HUES64 (cell line): ENCODE measurements at regions not wholly inside any gene's neighbourhood (a gene's known extent, or its start where the extent isn't known, plus 50 kb on each side); places are given as distances from the start of the nearest gene placed in this dataset.

Source experiments
- H3K27ac ChIP-seq: 2 replicates; pipeline ENCODE4 v1.7.0; 2013; ENCODE audit warnings: low read depth, low read length, inconsistent platforms
- H3K27me3 ChIP-seq: 2 replicates; pipeline ENCODE4 v1.6.1; 2013; ENCODE audit warnings: mild to moderate bottlenecking, low read length; ENCODE audit not compliant: insufficient read depth
- H3K36me3 ChIP-seq: 2 replicates; pipeline ENCODE4 v1.6.1; 2013; ENCODE audit warnings: mild to moderate bottlenecking, low read length; ENCODE audit not compliant: insufficient read depth
- H3K4me1 ChIP-seq: 2 replicates; pipeline ENCODE4 v1.6.1; 2013; ENCODE audit warnings: mild to moderate bottlenecking, low read length, moderate library complexity; ENCODE audit not compliant: insufficient read depth
- H3K4me3 ChIP-seq: 2 replicates; pipeline ENCODE4 v1.5.1; 2013; ENCODE audit warnings: mild to moderate bottlenecking, low read length, moderate library complexity
- H3K9ac ChIP-seq: 2 replicates; pipeline ENCODE4 v1.6.1; 2013; ENCODE audit warnings: mild to moderate bottlenecking, low read depth, low read length
- H3K9me3 ChIP-seq: 2 replicates; pipeline ENCODE4 v1.6.1; 2013; ENCODE audit warnings: low read depth, low read length; ENCODE audit not compliant: insufficient read depth
- WGBS: fragments of 150-250, 120-280 bp; methylation state at CpG from one replicate; pipeline ENCODE4 v1.1.7; 2013; ENCODE audit warnings: missing lambda C conversion rate; 5-methylcytosine and 5-hydroxymethylcytosine counted together

GRCh38 chr11:116062129-116062489 lies 557.9 kb upstream of the CADM1 start:
- Histone ChIP-seq H3K9me3 (no peaks in the 10 kb centered on the region), H3K4me1 (peaks cover 14% of the 10 kb centered on the region), H3K27me3 (peaks cover 20% of the 10 kb centered on the region; the same call in 1 of the 2 replicates), H3K36me3 (no peaks in the 10 kb centered on the region), H3K4me3 (no peak overlapping the region), H3K9ac (no peak overlapping the region), H3K27ac (no peak overlapping the region)
- 87% methylated on average over 4 of the region's 4 CpGs for WGBS

GRCh38 chr11:116061322-116061721 lies 557.1 kb upstream of the CADM1 start:
- Histone ChIP-seq H3K27ac (no peak overlapping the region), H3K36me3 (no peaks in the 10 kb centered on the region), H3K9ac (no peak overlapping the region), H3K27me3 (peaks cover 20% of the 10 kb centered on the region; the same call in 1 of the 2 replicates), H3K4me1 (peaks cover 14% of the 10 kb centered on the region), H3K9me3 (no peaks in the 10 kb centered on the region), H3K4me3 (no peak overlapping the region)
- WGBS, result 92% methylated on average over 4 of the region's 4 CpGs

GRCh38 chr11:116059919-116060318 lies 555.7 kb upstream of the CADM1 start:
- peaks cover 14% of the 10 kb centered on the region for H3K4me1 ChIP-seq
- no peaks in the 10 kb centered on the region for H3K9me3 ChIP-seq
- 53% methylated on average over 2 of the region's 2 CpGs for WGBS
- no peak overlapping the region for H3K4me3 ChIP-seq
- H3K36me3 ChIP-seq, result no peaks in the 10 kb centered on the region
- no peak overlapping the region for H3K9ac ChIP-seq
- no peak overlapping the region for H3K27ac ChIP-seq
- H3K27me3 ChIP-seq, result peaks cover 29% of the 10 kb centered on the region; the same call in 1 of the 2 replicates

GRCh38 chr11:116057000-116057399 lies 552.8 kb upstream of the CADM1 start:
- peaks cover 31% of the 10 kb centered on the region for H3K4me1 ChIP-seq
- no peaks in the 10 kb centered on the region for H3K36me3 ChIP-seq
- 84% methylated on average over 3 of the region's 3 CpGs for WGBS
- no peak overlapping the region for H3K9ac ChIP-seq
- H3K27ac ChIP-seq, result no peak overlapping the region
- H3K9me3 ChIP-seq, result no peaks in the 10 kb centered on the region
- peaks cover 35% of the 10 kb centered on the region for H3K27me3 ChIP-seq
- H3K4me3 ChIP-seq, result no peak overlapping the region

GRCh38 chr11:116055064-116055463 lies 550.8 kb upstream of the CADM1 start:
- peaks cover 24% of the 10 kb centered on the region for H3K4me1 ChIP-seq
- no peaks in the 10 kb centered on the region for H3K36me3 ChIP-seq
- H3K4me3 ChIP-seq, result no peak overlapping the region
- H3K9me3 ChIP-seq, result no peaks in the 10 kb centered on the region
- 95% methylated on average over 1 of the region's 2 CpGs for WGBS
- H3K27me3 ChIP-seq, result peaks cover 27% of the 10 kb centered on the region
- no peak overlapping the region for H3K27ac ChIP-seq
- H3K9ac ChIP-seq, result no peak overlapping the region

GRCh38 chr11:116053548-116053919 lies 549.3 kb upstream of the CADM1 start:
- peaks cover 19% of the 10 kb centered on the region for H3K27me3 ChIP-seq
- no peak overlapping the region for H3K4me3 ChIP-seq
- no peaks in the 10 kb centered on the region for H3K36me3 ChIP-seq
- WGBS, result 32% methylated on average over 6 of the region's 6 CpGs
- H3K4me1 ChIP-seq, result peaks cover 17% of the 10 kb centered on the region
- no peak overlapping the region for H3K9ac ChIP-seq
- no peaks in the 10 kb centered on the region for H3K9me3 ChIP-seq
- no peak overlapping the region for H3K27ac ChIP-seq

GRCh38 chr11:116052603-116053547 lies 548.7 kb upstream of the CADM1 start:
- Histone ChIP-seq H3K9ac (no peak overlapping the region), H3K27me3 (peaks cover 19% of the 10 kb centered on the region), H3K4me3 (no peak overlapping the region), H3K4me1 (peaks cover 17% of the 10 kb centered on the region), H3K27ac (no peak overlapping the region), H3K36me3 (no peaks in the 10 kb centered on the region), H3K9me3 (no peaks in the 10 kb centered on the region)
- 50% methylated on average over 15 of the region's 15 CpGs for WGBS

- no peaks in the 10 kb centered on the region for H3K9me3 ChIP-seq
- no peaks in the 10 kb centered on the region for H3K36me3 ChIP-seq
- peaks cover 17% of the 10 kb centered on the region for H3K4me1 ChIP-seq
- H3K4me3 ChIP-seq, result no peak overlapping the region
- WGBS, result 93% methylated on average over 7 of the region's 7 CpGs
- no peak overlapping the region for H3K9ac ChIP-seq
- H3K27ac ChIP-seq, result no peak overlapping the region
- peaks cover 19% of the 10 kb centered on the region for H3K27me3 ChIP-seq
Observed at GRCh38 chr11:116051494-116051893, 547.3 kb upstream of the CADM1 start.

- H3K27ac ChIP-seq, result no peak overlapping the region
- peaks cover 5% of the 10 kb centered on the region for H3K27me3 ChIP-seq
- peaks cover 24% of the 10 kb centered on the region for H3K4me1 ChIP-seq
- H3K36me3 ChIP-seq, result no peaks in the 10 kb centered on the region
- no peaks in the 10 kb centered on the region for H3K9me3 ChIP-seq
- WGBS, result no CpG with 5 or more reads among the region's 1 CpG
- H3K9ac ChIP-seq, result no peak overlapping the region
- no peak overlapping the region for H3K4me3 ChIP-seq
Observed at GRCh38 chr11:116049383-116049782, 545.2 kb upstream of the CADM1 start.

- Histone ChIP-seq H3K4me1 (peaks cover 10% of the 10 kb centered on the region; the same call in 1 of the 2 replicates), H3K27me3 (no peaks in the 10 kb centered on the region), H3K4me3 (no peak overlapping the region), H3K9me3 (no peaks in the 10 kb centered on the region), H3K9ac (no peak overlapping the region), H3K27ac (no peak overlapping the region), H3K36me3 (no peaks in the 10 kb centered on the region)
- 95% methylated on average over 6 of the region's 6 CpGs for WGBS
Observed at GRCh38 chr11:116046127-116046526, 541.9 kb upstream of the CADM1 start.

- 77% methylated on average over 10 of the region's 10 CpGs for WGBS
- H3K4me3 ChIP-seq, result no peak overlapping the region
- no peaks in the 10 kb centered on the region for H3K27me3 ChIP-seq
- H3K4me1 ChIP-seq, result peaks cover 10% of the 10 kb centered on the region; the same call in 1 of the 2 replicates
- no peak overlapping the region for H3K27ac ChIP-seq
- no peaks in the 10 kb centered on the region for H3K36me3 ChIP-seq
- H3K9ac ChIP-seq, result no peak overlapping the region
- no peaks in the 10 kb centered on the region for H3K9me3 ChIP-seq
Observed at GRCh38 chr11:116044941-116045340, 540.7 kb upstream of the CADM1 start.
